H9 (cell line): ENCODE measurements at regions not wholly inside any gene's neighbourhood (a gene's known extent, or its start where the extent isn't known, plus 50 kb on each side); places are given as distances from the start of the nearest gene placed in this dataset.

Source experiments
- DNase-seq: peaks from one replicate; pipeline ENCODE4 v3.0.0-alpha.2; 2017
- H2AFZ ChIP-seq: one replicate; pipeline ENCODE4 v1.6.1; 2013; ENCODE audit warnings: mild to moderate bottlenecking, low read length, control low read depth, moderate library complexity
- H2AK5ac ChIP-seq: 2 replicates; pipeline ENCODE4 v1.6.1; 2013; ENCODE audit warnings: low read length, control low read depth, mixed read lengths; ENCODE audit not compliant: insufficient read length
- H2BK120ac ChIP-seq: one replicate; pipeline ENCODE4 v1.6.1; 2013; ENCODE audit warnings: low read depth, mild to moderate bottlenecking, low read length, control low read depth, inconsistent platforms; ENCODE audit not compliant: poor library complexity, severe bottlenecking
- H2BK12ac ChIP-seq: 2 replicates; pipeline ENCODE4 v1.6.1; 2013; ENCODE audit warnings: low read length, control low read depth, mixed read lengths, low read depth; ENCODE audit not compliant: insufficient read length
- H2BK15ac ChIP-seq: 2 replicates; pipeline ENCODE4 v1.6.1; 2013; ENCODE audit warnings: low read depth, low read length, control low read depth
- H2BK20ac ChIP-seq: one replicate; pipeline ENCODE4 v1.6.1; 2013; ENCODE audit warnings: low read depth, mild to moderate bottlenecking, low read length, control low read depth, inconsistent platforms; ENCODE audit not compliant: poor library complexity, severe bottlenecking
- H2BK5ac ChIP-seq: 2 replicates; pipeline ENCODE4 v1.6.1; 2013; ENCODE audit warnings: low read length, control low read depth, mixed read lengths; ENCODE audit not compliant: insufficient read length
- H3K14ac ChIP-seq: 2 replicates; pipeline ENCODE4 v1.6.1; 2013; ENCODE audit warnings: low read length, control low read depth; ENCODE audit not compliant: insufficient read depth
- H3K18ac ChIP-seq: 2 replicates; pipeline ENCODE4 v1.6.1; 2013; ENCODE audit warnings: low read depth, mild to moderate bottlenecking, mixed read lengths, low read length, control low read depth; ENCODE audit not compliant: insufficient read length
- H3K23ac ChIP-seq: 2 replicates; pipeline ENCODE4 v1.6.1; 2013; ENCODE audit warnings: low read length, control low read depth, mixed read lengths, low read depth; ENCODE audit not compliant: insufficient read length
- H3K23me2 ChIP-seq: 2 replicates; pipeline ENCODE4 v1.6.1; 2013; ENCODE audit warnings: low read depth, mild to moderate bottlenecking, mixed read lengths, low read length, control low read depth; ENCODE audit not compliant: insufficient read length, poor library complexity, severe bottlenecking
- H3K27ac ChIP-seq: 2 replicates; pipeline ENCODE4 v1.5.1; 2013; ENCODE audit warnings: low read length, control low read depth, mixed read lengths, low read depth; ENCODE audit not compliant: insufficient read length
- H3K27me3 ChIP-seq: 2 replicates; pipeline ENCODE4 v1.6.1; 2013; ENCODE audit warnings: low read length, control low read depth, inconsistent platforms; ENCODE audit not compliant: insufficient read depth
- H3K4ac ChIP-seq: 2 replicates; pipeline ENCODE4 v1.6.1; 2013; ENCODE audit warnings: low read depth, mild to moderate bottlenecking, control low read depth, inconsistent platforms, low read length, moderate library complexity
- H3K4me1 ChIP-seq: 2 replicates; pipeline ENCODE4 v1.6.1; 2013; ENCODE audit warnings: low read length, control low read depth, inconsistent platforms; ENCODE audit not compliant: insufficient read depth
- H3K4me2 ChIP-seq: 2 replicates; pipeline ENCODE4 v1.6.1; 2013; ENCODE audit warnings: low read length, control low read depth, mixed read lengths; ENCODE audit not compliant: insufficient read length, insufficient read depth
- H3K56ac ChIP-seq: 2 replicates; pipeline ENCODE4 v1.6.1; 2013; ENCODE audit warnings: low read depth, mild to moderate bottlenecking, mixed read lengths, low read length, control low read depth; ENCODE audit not compliant: insufficient read length
- H3K79me1 ChIP-seq: 2 replicates; pipeline ENCODE4 v1.6.1; 2013; ENCODE audit warnings: low read depth, mild to moderate bottlenecking, moderate library complexity, low read length, control low read depth, inconsistent platforms; ENCODE audit not compliant: insufficient read depth, poor library complexity, severe bottlenecking
- H3K79me2 ChIP-seq: 2 replicates; pipeline ENCODE4 v1.6.1; 2013; ENCODE audit warnings: low read length, control low read depth, inconsistent platforms; ENCODE audit not compliant: insufficient read depth
- H3K9ac ChIP-seq: 2 replicates; pipeline ENCODE4 v1.6.1; 2013; ENCODE audit warnings: low read length, control low read depth, mixed read lengths; ENCODE audit not compliant: insufficient read length; ENCODE audit errors: extremely low read depth
- H3K9me3 ChIP-seq: one replicate; pipeline ENCODE4 v1.6.1; 2013; ENCODE audit warnings: low read depth, low read length, inconsistent platforms; ENCODE audit not compliant: control insufficient read depth
- H3T11ph ChIP-seq: one replicate; pipeline ENCODE4 v1.6.1; 2013; ENCODE audit warnings: mild to moderate bottlenecking, low read length, control low read depth, inconsistent platforms
- H4K20me1 ChIP-seq: one replicate; pipeline ENCODE4 v1.6.1; 2013; ENCODE audit not compliant: control insufficient read depth, insufficient read length, insufficient read depth
- H4K5ac ChIP-seq: 2 replicates; pipeline ENCODE4 v1.6.1; 2013; ENCODE audit warnings: low read depth, mild to moderate bottlenecking, mixed read lengths, low read length, control low read depth; ENCODE audit not compliant: insufficient read length
- H4K8ac ChIP-seq: replicated peaks from 2 replicates; pipeline ENCODE4 v1.6.1; 2013; ENCODE audit warnings: low read length, control low read depth, mixed read lengths, low read depth; ENCODE audit not compliant: insufficient read length
- H4K91ac ChIP-seq: 2 replicates; pipeline ENCODE4 v1.6.1; 2013; ENCODE audit warnings: low read depth, mild to moderate bottlenecking, moderate library complexity, mixed read lengths, low read length, control low read depth; ENCODE audit not compliant: insufficient read length
- H3K27ac Mint-ChIP-seq, 3 experiments: 2 replicates in 2 of 3; 3 replicates in 1 of 3; pipeline ENCODE4 v1.8.0; 2020 to 2021; ENCODE audit warnings: mixed read lengths in 3 of 3, mild to moderate bottlenecking in 1 of 3, moderate library complexity in 1 of 3
- H3K27me3 Mint-ChIP-seq: 2 replicates; pipeline ENCODE4 v1.8.0; 2021; ENCODE audit warnings: low read depth, mild to moderate bottlenecking, moderate library complexity, mixed read lengths
- H3K36me3 Mint-ChIP-seq, 3 experiments: 2 replicates in 2 of 3; 3 replicates in 1 of 3; pipeline ENCODE4 v1.8.0; 2020 to 2021; ENCODE audit warnings: low read depth in 3 of 3, mixed read lengths in 3 of 3; ENCODE audit not compliant: insufficient read depth in 1 of 3
- H3K4me1 Mint-ChIP-seq, 2 experiments: 2 replicates each; pipeline ENCODE4 v1.8.0; 2020; ENCODE audit warnings: mixed read lengths in 2 of 2
- H3K4me3 Mint-ChIP-seq, 2 experiments: 2 replicates in 1 of 2; 3 replicates in 1 of 2; pipeline ENCODE4 v1.8.0; 2020 to 2021; ENCODE audit warnings: mild to moderate bottlenecking in 2 of 2, mixed read lengths in 2 of 2, moderate library complexity in 1 of 2
- H3K9me3 Mint-ChIP-seq, 2 experiments: 2 replicates in 1 of 2; 3 replicates in 1 of 2; pipeline ENCODE4 v1.8.0; 2020; ENCODE audit warnings: mild to moderate bottlenecking in 2 of 2, mixed read lengths in 2 of 2, moderate library complexity in 1 of 2
- CTCF ChIP-seq: fragments of 200-600 bp; sonication (generic); conservative IDR thresholded peaks from 3 replicates; pipeline ENCODE4 v1.8.0; 2021; ENCODE audit warnings: antibody characterized with exemption, mild to moderate bottlenecking
- WGBS: extraction: QIAGEN DNeasy Blood & Tissue Kit; methylation state at CpG from one replicate; pipeline ENCODE4 v1.1.7; 2013; ENCODE audit warnings: missing lambda C conversion rate, low lambda C conversion rate, mixed read lengths; ENCODE audit not compliant: insufficient read length; ENCODE audit errors: extremely low coverage; 5-methylcytosine and 5-hydroxymethylcytosine counted together

- H2BK20ac ChIP-seq, result no peak overlapping the region
- no peak overlapping the region for H3K4ac ChIP-seq
- Mint-ChIP-seq H3K4me3 (no peak overlapping the region), H3K27ac (no peak overlapping the region), H3K9me3 (no peaks in the 10 kb centered on the region), H3K36me3 (no peaks in the 10 kb centered on the region), H3K4me1 (peaks cover 2 to 14% of the 10 kb centered on the region in 2 experiments; a peak in 2 of 4 replicates), H3K27me3 (peaks cover 10% of the 10 kb centered on the region)
- no peak overlapping the region for H2BK12ac ChIP-seq
- DNase-seq, result no peak
- no peak overlapping the region for H3K18ac ChIP-seq
- no peak for TF ChIP-seq CTCF
- H2BK15ac ChIP-seq, result no peak overlapping the region
- H3K79me2 ChIP-seq, result no peaks in the 10 kb centered on the region
- no peak overlapping the region for H4K5ac ChIP-seq
- H3K14ac ChIP-seq, result no peak overlapping the region
- no peak overlapping the region for H4K8ac ChIP-seq
- H3K9me3 ChIP-seq, result no peaks in the 10 kb centered on the region
- H3K9ac ChIP-seq, result no peak overlapping the region
- no peak overlapping the region for H3K4me2 ChIP-seq
- H3K23me2 ChIP-seq, result no peaks in the 10 kb centered on the region
- H2AFZ ChIP-seq, result no peak overlapping the region
- H2BK120ac ChIP-seq, result no peak overlapping the region
- no CpG with 5 or more reads among the region's 12 CpGs for WGBS
- H3T11ph ChIP-seq, result no peak overlapping the region
- no peaks in the 10 kb centered on the region for H3K4me1 ChIP-seq
- no peak overlapping the region for H4K91ac ChIP-seq
- H3K79me1 ChIP-seq, result no peaks in the 10 kb centered on the region
- no peak overlapping the region for H3K56ac ChIP-seq
- H3K27me3 ChIP-seq, result no peaks in the 10 kb centered on the region
- H3K23ac ChIP-seq, result no peak overlapping the region
- no peak overlapping the region for H3K27ac ChIP-seq
- no peak overlapping the region for H2BK5ac ChIP-seq
- H2AK5ac ChIP-seq, result no peak overlapping the region
- no peaks in the 10 kb centered on the region for H4K20me1 ChIP-seq
These were observed 98.7 kb downstream of the MICALL2 start for GRCh38 chr7:1360521-1360971.
